GM23248 (cell line): ENCODE measurements at regions not wholly inside any gene's neighbourhood (a gene's known extent, or its start where the extent isn't known, plus 50 kb on each side); places are given as distances from the start of the nearest gene placed in this dataset.

Experiments used
- EZH2 ChIP-seq: fragments of 200-600 bp; sonication (generic); IDR thresholded peaks from 2 replicates; pipeline ENCODE4 v1.6.1; 2018; ENCODE audit warnings: antibody characterized with exemption, mild to moderate bottlenecking; ENCODE audit not compliant: insufficient read depth, poor library complexity, severe bottlenecking
- EZH2phosphoT487 ChIP-seq: fragments of 200-600 bp; sonication (generic); IDR thresholded peaks from 2 replicates; pipeline ENCODE4 v1.6.1; 2018; ENCODE audit warnings: antibody characterized with exemption, moderate library complexity, mild to moderate bottlenecking, low read depth; ENCODE audit not compliant: insufficient read depth

DNA sequence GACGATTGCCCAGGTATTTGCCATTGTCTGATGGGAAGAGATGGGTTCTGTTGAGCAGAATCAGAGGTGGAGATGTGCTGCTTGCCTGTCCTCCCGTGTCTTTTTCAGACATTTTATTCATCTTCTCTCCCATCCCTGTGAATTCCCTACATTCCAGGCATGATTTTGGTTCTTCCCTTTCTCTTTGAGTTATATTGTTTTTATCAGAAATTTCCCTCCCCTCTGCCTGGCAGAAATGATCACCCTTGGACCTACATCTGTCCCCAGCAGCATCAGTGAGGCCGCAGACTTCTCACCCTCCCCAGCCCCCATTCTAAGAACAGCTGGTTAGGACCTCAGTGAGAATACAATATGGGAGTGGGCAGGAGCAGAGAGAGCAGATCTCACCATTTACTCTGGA is 640.2 kb downstream of the CCDC171 start:
- TF ChIP-seq EZH2phosphoT487 (no peak), EZH2 (no peak)
